Activated CD4-positive, alpha-beta memory T cell treated with anti-CD3 and anti-CD28 coated beads for 36 hours (primary cell): ENCODE measurements at regions not wholly inside any gene's neighbourhood (a gene's known extent, or its start where the extent isn't known, plus 50 kb on each side); places are given as distances from the start of the nearest gene placed in this dataset.
"Not testable (repeated sequence)": the region's sequence is repeated elsewhere in the genome, so short reads cannot be mapped to it uniquely, and the experiment has no call there.

Experiments used
- CTCF ChIA-PET: fragments of 350-600 bp; sonication (Branson Sonifier 250); formaldehyde crosslinking; loops from one replicate; lab custom pipeline; 2021; ENCODE audit warnings: antibody characterized with exemption, inconsistent platforms; lab: Charles Lee
- POLR2A ChIA-PET: fragments of 350-600 bp; sonication (Branson Sonifier 250); formaldehyde crosslinking; loops from one replicate; lab custom pipeline; 2021; ENCODE audit warnings: antibody characterized with exemption; lab: Charles Lee
- DNase-seq: peaks from one replicate; pipeline ENCODE4 v3.0.0-alpha.2; 2020
- H3K27ac Mint-ChIP-seq: one replicate; pipeline ENCODE4 v1.8.0; 2021; ENCODE audit warnings: mixed read lengths
- H3K27me3 Mint-ChIP-seq: one replicate; pipeline ENCODE4 v1.8.0; 2021; ENCODE audit warnings: mixed read lengths
- H3K36me3 Mint-ChIP-seq: one replicate; pipeline ENCODE4 v1.8.0; 2021; ENCODE audit warnings: mixed read lengths
- H3K4me1 Mint-ChIP-seq: one replicate; pipeline ENCODE4 v1.8.0; 2021; ENCODE audit warnings: low read depth, mixed read lengths
- H3K4me3 Mint-ChIP-seq: one replicate; pipeline ENCODE4 v1.8.0; 2021; ENCODE audit warnings: mild to moderate bottlenecking, mixed read lengths
- H3K9me3 Mint-ChIP-seq: one replicate; pipeline ENCODE4 v1.8.0; 2021; ENCODE audit warnings: mixed read lengths
- intact Hi-C: fragments of 100-400 bp; cut with micrococcal nuclease; formaldehyde crosslinking; loops from one replicate; pipeline ENCODE4 v1.15.1; 2023

GRCh38 chr4:154125340-154125739 is 336.5 kb upstream of the SFRP2 start:
- peaks cover 6% of the 10 kb centered on the region for H3K27me3 Mint-ChIP-seq
- H3K4me3 Mint-ChIP-seq: no peak overlapping the region
- H3K27ac Mint-ChIP-seq: no peak overlapping the region
- ChIA-PET CTCF (no interaction called here), POLR2A (no interaction called here)
- intact Hi-C loops: no loop called here
- no peaks in the 10 kb centered on the region for H3K36me3 Mint-ChIP-seq
- H3K9me3 Mint-ChIP-seq: no peaks in the 10 kb centered on the region
- DNase-seq: no peak
- no peaks in the 10 kb centered on the region for H3K4me1 Mint-ChIP-seq

GRCh38 chr4:154124539-154125255 is 335.8 kb upstream of the SFRP2 start:
- ChIA-PET CTCF (no interaction called here), POLR2A (no interaction called here)
- Mint-ChIP-seq H3K9me3 (no peaks in the 10 kb centered on the region), H3K27ac (no peak overlapping the region), H3K36me3 (no peaks in the 10 kb centered on the region), H3K27me3 (peaks cover 6% of the 10 kb centered on the region), H3K4me1 (no peaks in the 10 kb centered on the region), H3K4me3 (no peak overlapping the region)
- no peak for DNase-seq
- intact Hi-C loops: no loop called here

GRCh38 chr4:154123897-154124296 is 335.0 kb upstream of the SFRP2 start:
- H3K27ac Mint-ChIP-seq: no peak overlapping the region

DNA sequence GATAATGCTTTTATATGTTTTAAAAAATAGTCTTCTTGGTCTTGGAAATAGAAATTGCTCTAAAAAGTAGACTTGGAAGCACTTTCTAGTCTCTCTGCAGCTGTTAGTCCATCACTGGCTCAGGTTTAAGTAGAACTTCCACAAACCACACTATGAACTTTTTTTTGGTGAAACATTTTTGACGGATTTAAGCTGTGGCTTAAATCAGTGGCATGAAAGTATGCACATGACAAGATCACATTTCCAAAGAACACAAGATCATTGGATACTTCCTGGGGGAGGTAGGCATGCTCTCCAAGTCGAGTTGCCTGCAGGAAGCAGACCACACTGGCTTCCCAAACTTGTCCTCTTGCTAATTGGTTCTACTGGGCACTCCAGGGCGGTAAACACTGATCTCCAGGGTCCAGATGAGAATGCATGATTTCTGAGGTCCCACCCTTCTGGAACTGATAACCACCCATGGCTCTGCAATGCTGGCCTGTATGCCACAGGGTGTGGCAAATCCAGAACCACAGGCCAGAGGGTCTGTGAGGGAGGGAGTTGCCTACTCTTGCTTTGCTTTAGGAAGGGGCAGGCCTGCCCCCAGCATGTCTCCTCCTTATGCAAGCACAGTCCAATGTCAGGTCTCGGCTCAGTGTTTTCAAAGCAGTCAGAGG is 331.9 kb upstream of the SFRP2 start:
- no peak for DNase-seq
- intact Hi-C loops: no loop called here
- ChIA-PET CTCF (no interaction called here), POLR2A (no interaction called here)
- H3K9me3 Mint-ChIP-seq: no peaks in the 10 kb centered on the region
- no peak overlapping the region for H3K4me3 Mint-ChIP-seq
- no peaks in the 10 kb centered on the region for H3K36me3 Mint-ChIP-seq
- H3K4me1 Mint-ChIP-seq: no peaks in the 10 kb centered on the region
- peaks cover 6% of the 10 kb centered on the region for H3K27me3 Mint-ChIP-seq
- H3K27ac Mint-ChIP-seq: no peak overlapping the region

More at GRCh38 chr4:154123897-154124296, 335.0 kb upstream of the SFRP2 start:
- Mint-ChIP-seq H3K4me3 (no peak overlapping the region), H3K9me3 (no peaks in the 10 kb centered on the region), H3K36me3 (no peaks in the 10 kb centered on the region), H3K27me3 (peaks cover 6% of the 10 kb centered on the region), H3K4me1 (no peaks in the 10 kb centered on the region)
- CTCF ChIA-PET: no interaction called here
- DNase-seq: no peak
- POLR2A ChIA-PET: no interaction called here
- intact Hi-C loops: no loop called here

DNA sequence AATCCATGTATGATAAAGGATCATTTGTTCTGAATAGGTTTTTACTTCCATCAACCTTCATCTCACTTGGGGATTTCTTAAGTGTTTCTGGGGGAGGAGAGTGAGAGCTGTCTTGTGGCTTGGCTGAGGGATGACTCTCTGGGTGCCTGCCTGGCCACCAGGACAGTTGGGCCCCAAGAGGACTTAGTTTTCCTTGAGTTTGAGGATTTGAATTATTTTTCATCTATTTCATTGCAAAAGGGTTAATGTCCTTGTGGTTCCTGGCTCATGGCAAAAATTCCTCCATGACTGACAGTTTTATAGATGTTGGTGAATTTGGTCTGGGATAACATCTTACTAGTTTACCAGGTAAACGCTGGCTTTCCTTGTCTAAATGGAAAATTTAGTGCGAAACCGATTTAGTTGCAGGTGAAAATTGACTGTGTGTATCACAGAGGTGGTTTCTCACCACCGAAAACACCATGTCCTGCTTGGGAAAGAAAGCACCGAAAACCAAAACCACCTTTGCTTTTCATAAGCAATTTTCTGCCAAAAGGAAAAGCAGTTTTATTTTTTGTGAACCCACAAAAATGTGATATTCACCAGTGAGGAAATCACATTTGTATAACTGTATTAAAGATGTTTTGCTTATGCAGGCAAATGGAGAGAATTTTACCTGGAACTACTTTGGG is 331.3 kb upstream of the SFRP2 start:
- no peaks in the 10 kb centered on the region for H3K4me1 Mint-ChIP-seq
- H3K9me3 Mint-ChIP-seq: no peaks in the 10 kb centered on the region
- H3K36me3 Mint-ChIP-seq: no peaks in the 10 kb centered on the region
- ChIA-PET CTCF (no interaction called here), POLR2A (no interaction called here)
- no peak overlapping the region for H3K4me3 Mint-ChIP-seq
- DNase-seq: no peak
- H3K27ac Mint-ChIP-seq: no peak overlapping the region
- intact Hi-C loops: no loop called here
- peaks cover 3% of the 10 kb centered on the region for H3K27me3 Mint-ChIP-seq

- Mint-ChIP-seq H3K27me3 (peaks cover 1% of the 10 kb centered on the region), H3K9me3 (peaks cover 4% of the 10 kb centered on the region), H3K4me1 (no peaks in the 10 kb centered on the region), H3K36me3 (no peaks in the 10 kb centered on the region), H3K4me3 (no peak overlapping the region), H3K27ac (no peak overlapping the region)
- intact Hi-C loops: no loop called here
- DNase-seq: no peak
- POLR2A ChIA-PET: no interaction called here
- CTCF ChIA-PET: no interaction called here
Observed at GRCh38 chr4:154119317-154119716, 330.4 kb upstream of the SFRP2 start.

GRCh38 chr4:154117726-154118125 is 328.8 kb upstream of the SFRP2 start:
- H3K27ac Mint-ChIP-seq, CTCF ChIA-PET, POLR2A ChIA-PET, H3K4me3 Mint-ChIP-seq, H3K9me3 Mint-ChIP-seq, DNase-seq, intact Hi-C loops, H3K27me3 Mint-ChIP-seq, H3K4me1 Mint-ChIP-seq, H3K36me3 Mint-ChIP-seq: not testable (repeated sequence)

- DNase-seq: no peak
Observed at GRCh38 chr4:154107337-154107736, 318.5 kb upstream of the SFRP2 start.

GRCh38 chr4:154088741-154089140 is 299.9 kb upstream of the SFRP2 start:
- Mint-ChIP-seq H3K9me3 (no peaks in the 10 kb centered on the region), H3K36me3 (no peaks in the 10 kb centered on the region), H3K27me3 (peaks cover 1% of the 10 kb centered on the region)

More at GRCh38 chr4:154107337-154107736, 318.5 kb upstream of the SFRP2 start:
- intact Hi-C loops: no loop called here
- no peaks in the 10 kb centered on the region for H3K4me1 Mint-ChIP-seq
- ChIA-PET CTCF (no interaction called here), POLR2A (no interaction called here)
- peaks cover 6% of the 10 kb centered on the region for H3K27me3 Mint-ChIP-seq
- H3K9me3 Mint-ChIP-seq: no peaks in the 10 kb centered on the region
- H3K27ac Mint-ChIP-seq: no peak overlapping the region
- no peak overlapping the region for H3K4me3 Mint-ChIP-seq
- peaks cover 1% of the 10 kb centered on the region for H3K36me3 Mint-ChIP-seq

GRCh38 chr4:154086247-154086646 is 297.4 kb upstream of the SFRP2 start:
- Mint-ChIP-seq H3K27me3 (peaks cover 1% of the 10 kb centered on the region), H3K36me3 (no peaks in the 10 kb centered on the region), H3K9me3 (no peaks in the 10 kb centered on the region), H3K27ac (no peak overlapping the region), H3K4me3 (no peak overlapping the region), H3K4me1 (no peaks in the 10 kb centered on the region)
- POLR2A ChIA-PET: no interaction called here
- DNase-seq: no peak
- intact Hi-C loops: no loop called here
- CTCF ChIA-PET: no interaction called here

More at GRCh38 chr4:154088741-154089140, 299.9 kb upstream of the SFRP2 start:
- no peak for DNase-seq
- ChIA-PET POLR2A (no interaction called here), CTCF (no interaction called here)
- no peak overlapping the region for H3K27ac Mint-ChIP-seq
- H3K4me3 Mint-ChIP-seq: no peak overlapping the region
- H3K4me1 Mint-ChIP-seq: no peaks in the 10 kb centered on the region
- intact Hi-C loops: no loop called here

GRCh38 chr4:154084864-154085263 is 296.0 kb upstream of the SFRP2 start:
- H3K27me3 Mint-ChIP-seq: peaks cover 1% of the 10 kb centered on the region
- H3K27ac Mint-ChIP-seq: no peak overlapping the region
- no peaks in the 10 kb centered on the region for H3K36me3 Mint-ChIP-seq
- no peak for DNase-seq
- H3K9me3 Mint-ChIP-seq: no peaks in the 10 kb centered on the region
- intact Hi-C loops: no loop called here
- POLR2A ChIA-PET: no interaction called here
- CTCF ChIA-PET: no interaction called here
- H3K4me1 Mint-ChIP-seq: no peaks in the 10 kb centered on the region
- no peak overlapping the region for H3K4me3 Mint-ChIP-seq

GRCh38 chr4:154082760-154083535 is 294.1 kb upstream of the SFRP2 start:
- no peaks in the 10 kb centered on the region for H3K36me3 Mint-ChIP-seq
- CTCF ChIA-PET: interaction anchor here (1.0 to 1.5 kb wide), 2 partner anchors 277 to 297 kb away, joined by 3 to 7 read pairs; no protein-coding TSS in a partner anchor
- H3K27ac Mint-ChIP-seq: no peak overlapping the region
- peaks cover 1% of the 10 kb centered on the region for H3K27me3 Mint-ChIP-seq
- POLR2A ChIA-PET: no interaction called here
- H3K4me3 Mint-ChIP-seq: no peak overlapping the region
- no peaks in the 10 kb centered on the region for H3K9me3 Mint-ChIP-seq
- no peaks in the 10 kb centered on the region for H3K4me1 Mint-ChIP-seq
- DNase-seq: no peak
- intact Hi-C loops: no loop called here
